ENCODE measurements at regions not wholly inside any gene's neighbourhood (a gene's known extent, or its start where the extent isn't known, plus 50 kb on each side); places are given as distances from the start of the nearest gene placed in this dataset.
"Not testable (repeated sequence)": the region's sequence is repeated elsewhere in the genome, so short reads cannot be mapped to it uniquely, and the experiment has no call there.

DNA sequence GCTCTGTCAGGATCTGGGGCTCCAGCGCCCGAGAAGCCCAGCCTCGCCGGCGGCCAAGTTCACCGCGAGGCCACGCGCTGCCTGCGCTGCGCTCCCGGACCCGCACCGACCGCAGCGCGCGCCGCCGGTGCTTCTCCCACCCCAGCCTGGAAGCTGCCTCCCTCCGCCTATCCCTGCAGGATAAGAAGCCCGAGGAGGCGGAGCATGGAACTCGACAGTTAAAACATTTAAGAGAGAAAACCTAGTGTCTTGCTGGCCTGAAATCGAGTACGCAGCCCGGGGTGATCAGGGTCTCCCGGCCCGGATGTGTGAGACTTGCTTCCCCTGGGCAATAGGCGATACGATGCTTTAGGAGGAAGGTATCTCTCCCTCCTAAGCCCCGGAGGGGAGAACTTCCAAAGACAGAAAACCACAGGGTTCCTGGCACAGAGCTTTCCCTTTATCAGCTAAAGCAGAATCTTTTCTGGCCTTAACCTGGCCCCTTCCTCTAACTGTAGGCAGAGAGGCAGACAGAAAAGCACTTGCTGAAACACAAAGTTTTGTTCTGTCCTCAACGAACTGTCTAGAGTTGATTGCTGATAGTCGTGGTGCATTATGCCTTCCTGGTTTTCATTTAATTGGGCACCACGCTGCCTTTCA lies 163.5 kb upstream of the PLGLB2 start:
- CTCF ChIA-PET; BruUV-seq (replicated peaks); intact Hi-C loops (cut with micrococcal nuclease; ENCODE audit: unreplicated experiment); H3K4me3 Mint-ChIP-seq (ENCODE audit: low read depth, unreplicated experiment); H3K27me3 Mint-ChIP-seq (ENCODE audit: unreplicated experiment); H3K36me3 Mint-ChIP-seq (ENCODE audit: insufficient read depth, unreplicated experiment); DNase-seq; H3K4me1 Mint-ChIP-seq (ENCODE audit: low read depth, unreplicated experiment); H3K9me3 Mint-ChIP-seq (ENCODE audit: low read depth, unreplicated experiment); H3K27ac Mint-ChIP-seq (ENCODE audit: unreplicated experiment): not testable (repeated sequence)

DNA sequence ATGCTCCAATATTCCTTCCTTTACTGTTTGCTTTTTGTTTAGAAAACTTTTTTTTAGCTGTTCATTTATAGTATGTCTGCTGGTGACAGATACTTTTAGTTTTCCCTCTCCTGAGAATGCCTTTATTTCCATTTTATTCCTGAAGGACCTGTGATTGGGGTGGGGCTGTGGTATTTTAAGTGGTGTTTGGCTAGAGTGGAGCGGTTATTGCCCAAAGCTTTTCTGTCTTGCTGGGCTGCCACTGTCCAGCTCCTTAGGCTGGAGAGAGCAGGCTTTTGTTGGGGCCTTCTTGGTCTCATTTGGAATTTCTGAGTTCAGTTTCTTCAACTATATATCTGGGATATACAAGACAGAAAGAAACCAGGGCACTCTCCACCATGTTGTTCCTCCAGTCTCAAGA lies 160.0 kb upstream of the PLGLB2 start:
- H3K27ac Mint-ChIP-seq (ENCODE audit: unreplicated experiment); H3K27me3 Mint-ChIP-seq (ENCODE audit: unreplicated experiment); H3K9me3 Mint-ChIP-seq (ENCODE audit: low read depth, unreplicated experiment); intact Hi-C loops (cut with micrococcal nuclease; ENCODE audit: unreplicated experiment); H3K4me3 Mint-ChIP-seq (ENCODE audit: low read depth, unreplicated experiment); H3K36me3 Mint-ChIP-seq (ENCODE audit: insufficient read depth, unreplicated experiment); H3K4me1 Mint-ChIP-seq (ENCODE audit: low read depth, unreplicated experiment); DNase-seq; CTCF ChIA-PET; BruUV-seq (replicated peaks): not testable (repeated sequence)

- intact Hi-C loops (cut with micrococcal nuclease; ENCODE audit: unreplicated experiment); H3K4me3 Mint-ChIP-seq (ENCODE audit: low read depth, unreplicated experiment); H3K9me3 Mint-ChIP-seq (ENCODE audit: low read depth, unreplicated experiment): not testable (repeated sequence)
These were observed 154.9 kb upstream of the PLGLB2 start for GRCh38 chr2:87592974-87593373.

DNA sequence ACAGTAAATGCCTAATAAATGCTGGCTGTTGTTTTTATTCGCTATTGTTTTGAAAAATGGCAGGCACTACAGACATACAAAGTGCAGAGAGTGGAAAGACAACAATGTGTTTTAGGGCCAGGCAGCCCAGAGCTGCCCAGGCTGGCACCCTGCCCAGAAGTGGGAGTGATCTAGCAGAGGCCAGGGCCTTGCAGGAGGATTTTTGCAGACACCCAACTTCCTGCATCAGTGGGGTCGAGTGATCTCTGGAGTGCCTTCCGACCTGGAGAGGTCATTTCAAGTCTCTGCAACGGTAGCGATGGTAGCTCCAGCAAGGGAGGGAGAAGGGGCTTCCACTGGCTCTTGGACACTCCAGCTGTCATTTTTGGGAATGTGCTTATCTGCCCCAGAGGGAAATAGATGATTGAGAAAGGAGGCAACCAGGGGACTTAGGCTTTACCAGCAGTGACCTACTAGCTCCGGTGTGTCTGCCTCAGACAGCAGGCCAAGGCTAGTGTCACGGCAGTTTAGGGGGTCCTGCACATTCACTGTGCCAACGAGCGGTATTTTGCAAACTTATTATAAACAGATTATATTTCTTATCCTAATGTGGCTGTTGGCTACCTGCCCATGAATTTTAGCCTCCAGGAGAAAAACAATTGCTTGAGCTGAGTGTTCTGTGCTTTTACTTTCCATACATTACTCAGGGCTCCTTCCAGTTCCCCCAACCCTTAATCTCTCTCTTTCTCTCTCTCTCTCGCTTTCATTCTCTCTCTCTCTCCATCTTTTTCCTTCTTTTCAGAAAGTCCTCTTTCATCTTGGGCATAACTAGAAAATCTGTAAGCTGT lies 153.9 kb upstream of the PLGLB2 start:
- H3K36me3 Mint-ChIP-seq (ENCODE audit: insufficient read depth, unreplicated experiment); H3K4me1 Mint-ChIP-seq (ENCODE audit: low read depth, unreplicated experiment); intact Hi-C loops (cut with micrococcal nuclease; ENCODE audit: unreplicated experiment); H3K27me3 Mint-ChIP-seq (ENCODE audit: unreplicated experiment); CTCF ChIA-PET; H3K27ac Mint-ChIP-seq (ENCODE audit: unreplicated experiment); BruUV-seq (replicated peaks); H3K4me3 Mint-ChIP-seq (ENCODE audit: low read depth, unreplicated experiment); H3K9me3 Mint-ChIP-seq (ENCODE audit: low read depth, unreplicated experiment): not testable (repeated sequence)
- peak; percentile 84 for DNase-seq

More at GRCh38 chr2:87592974-87593373, 154.9 kb upstream of the PLGLB2 start:
- H3K27me3 Mint-ChIP-seq (ENCODE audit: unreplicated experiment); H3K4me1 Mint-ChIP-seq (ENCODE audit: low read depth, unreplicated experiment); BruUV-seq (replicated peaks); H3K36me3 Mint-ChIP-seq (ENCODE audit: insufficient read depth, unreplicated experiment); DNase-seq; CTCF ChIA-PET; H3K27ac Mint-ChIP-seq (ENCODE audit: unreplicated experiment): not testable (repeated sequence)

- H3K4me1 Mint-ChIP-seq (ENCODE audit: low read depth, unreplicated experiment); H3K27ac Mint-ChIP-seq (ENCODE audit: unreplicated experiment); H3K36me3 Mint-ChIP-seq (ENCODE audit: insufficient read depth, unreplicated experiment); CTCF ChIA-PET; H3K4me3 Mint-ChIP-seq (ENCODE audit: low read depth, unreplicated experiment); DNase-seq; H3K9me3 Mint-ChIP-seq (ENCODE audit: low read depth, unreplicated experiment); BruUV-seq (replicated peaks); intact Hi-C loops (cut with micrococcal nuclease; ENCODE audit: unreplicated experiment); H3K27me3 Mint-ChIP-seq (ENCODE audit: unreplicated experiment): not testable (repeated sequence)
These were observed 153.3 kb upstream of the PLGLB2 start for GRCh38 chr2:87594611-87594992.

DNA sequence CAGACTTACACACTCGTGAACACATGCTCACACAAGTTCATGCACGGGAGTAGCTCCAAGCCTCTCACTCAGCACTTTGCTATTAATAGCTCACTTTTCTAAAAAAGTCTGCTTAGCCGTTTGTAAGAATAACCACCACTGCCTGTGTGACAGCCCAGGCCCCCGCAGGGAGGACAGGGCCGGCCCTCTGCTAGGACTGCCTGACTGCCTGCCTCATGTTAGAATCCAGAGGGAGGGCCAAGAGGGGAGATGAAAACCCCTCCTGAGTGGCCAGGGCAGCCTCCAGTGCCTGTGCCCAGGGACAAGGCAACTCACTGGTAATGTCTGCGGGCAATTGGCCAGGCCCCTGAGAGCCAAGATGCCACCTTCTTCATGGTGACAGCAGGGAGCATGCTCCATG lies 152.9 kb upstream of the PLGLB2 start:
- H3K4me1 Mint-ChIP-seq (ENCODE audit: low read depth, unreplicated experiment); H3K27me3 Mint-ChIP-seq (ENCODE audit: unreplicated experiment); H3K27ac Mint-ChIP-seq (ENCODE audit: unreplicated experiment); BruUV-seq (replicated peaks); CTCF ChIA-PET; H3K9me3 Mint-ChIP-seq (ENCODE audit: low read depth, unreplicated experiment); DNase-seq; intact Hi-C loops (cut with micrococcal nuclease; ENCODE audit: unreplicated experiment); H3K36me3 Mint-ChIP-seq (ENCODE audit: insufficient read depth, unreplicated experiment); H3K4me3 Mint-ChIP-seq (ENCODE audit: low read depth, unreplicated experiment): not testable (repeated sequence)

DNA sequence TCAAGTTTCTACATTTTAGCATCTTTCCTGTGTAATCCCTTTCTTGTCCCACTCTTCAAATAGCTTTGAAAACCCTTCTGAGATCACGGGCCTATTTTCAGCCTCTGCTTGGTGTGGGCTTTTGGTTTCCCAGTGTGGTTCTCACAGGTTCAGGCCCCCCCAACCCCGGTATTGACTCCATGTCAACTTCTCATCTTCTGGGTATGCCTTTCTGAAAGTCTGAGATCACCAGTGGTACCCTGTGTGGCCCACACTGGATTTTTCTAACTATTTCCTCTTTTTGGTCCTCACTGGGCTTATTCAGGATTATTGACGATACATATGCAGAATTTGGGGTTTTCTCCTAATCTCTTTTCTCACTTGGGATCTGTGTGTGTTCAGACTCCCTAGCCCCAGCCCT lies 146.9 kb upstream of the PLGLB2 start:
- H3K27me3 Mint-ChIP-seq (ENCODE audit: unreplicated experiment); H3K9me3 Mint-ChIP-seq (ENCODE audit: low read depth, unreplicated experiment); H3K36me3 Mint-ChIP-seq (ENCODE audit: insufficient read depth, unreplicated experiment); intact Hi-C loops (cut with micrococcal nuclease; ENCODE audit: unreplicated experiment); H3K4me1 Mint-ChIP-seq (ENCODE audit: low read depth, unreplicated experiment); H3K4me3 Mint-ChIP-seq (ENCODE audit: low read depth, unreplicated experiment); BruUV-seq (replicated peaks); CTCF ChIA-PET; DNase-seq; H3K27ac Mint-ChIP-seq (ENCODE audit: unreplicated experiment): not testable (repeated sequence)

DNA sequence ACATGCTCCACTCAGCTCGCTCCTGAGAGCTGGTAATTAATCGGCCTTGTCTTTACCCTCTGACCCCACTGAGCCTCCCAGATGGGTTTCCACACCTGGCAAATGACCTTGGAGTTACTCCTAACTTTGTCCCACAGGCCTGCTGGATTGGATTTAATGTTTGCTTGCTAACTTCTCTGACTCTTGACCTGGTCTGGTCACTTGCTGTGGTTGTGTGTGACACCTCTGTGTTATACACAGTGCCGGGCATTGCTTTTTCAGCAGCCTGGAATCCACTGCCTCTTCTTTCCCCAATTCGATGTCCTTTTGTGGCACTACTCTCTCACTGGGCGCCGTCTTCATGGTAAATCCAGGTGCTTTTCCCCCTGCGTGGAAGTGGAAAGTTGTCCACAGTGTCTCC lies 145.8 kb upstream of the PLGLB2 start:
- CTCF ChIA-PET; H3K27ac Mint-ChIP-seq (ENCODE audit: unreplicated experiment): not testable (repeated sequence)

DNA sequence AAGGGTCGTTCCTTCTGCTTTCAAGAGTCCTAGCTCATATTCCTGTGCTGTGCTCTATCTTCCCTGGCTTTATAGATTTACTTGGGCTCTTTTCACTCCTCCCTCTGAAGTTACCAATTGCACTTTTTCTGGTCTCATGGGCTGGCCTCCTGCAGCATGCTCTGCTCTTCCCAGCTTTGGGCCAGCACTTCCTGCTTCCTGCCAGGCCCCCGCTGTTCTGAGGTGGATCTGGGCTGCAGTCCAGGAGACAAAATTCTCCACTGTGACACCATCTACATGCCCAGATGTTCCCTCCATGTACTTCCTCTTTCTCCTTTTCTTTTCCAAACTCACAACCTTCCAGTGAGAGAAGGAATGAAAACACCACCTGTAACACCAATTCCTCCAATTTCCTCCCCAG lies 145.2 kb upstream of the PLGLB2 start:
- H3K27ac Mint-ChIP-seq (ENCODE audit: unreplicated experiment); H3K9me3 Mint-ChIP-seq (ENCODE audit: low read depth, unreplicated experiment); DNase-seq; H3K4me1 Mint-ChIP-seq (ENCODE audit: low read depth, unreplicated experiment); H3K4me3 Mint-ChIP-seq (ENCODE audit: low read depth, unreplicated experiment); CTCF ChIA-PET; H3K36me3 Mint-ChIP-seq (ENCODE audit: insufficient read depth, unreplicated experiment); intact Hi-C loops (cut with micrococcal nuclease; ENCODE audit: unreplicated experiment); H3K27me3 Mint-ChIP-seq (ENCODE audit: unreplicated experiment); BruUV-seq (replicated peaks): not testable (repeated sequence)

More for the DNA sequence above, 145.8 kb upstream of the PLGLB2 start:
- DNase-seq; intact Hi-C loops (cut with micrococcal nuclease; ENCODE audit: unreplicated experiment); H3K4me1 Mint-ChIP-seq (ENCODE audit: low read depth, unreplicated experiment); H3K4me3 Mint-ChIP-seq (ENCODE audit: low read depth, unreplicated experiment); BruUV-seq (replicated peaks); H3K36me3 Mint-ChIP-seq (ENCODE audit: insufficient read depth, unreplicated experiment); H3K9me3 Mint-ChIP-seq (ENCODE audit: low read depth, unreplicated experiment); H3K27me3 Mint-ChIP-seq (ENCODE audit: unreplicated experiment): not testable (repeated sequence)

- intact Hi-C loops (cut with micrococcal nuclease; ENCODE audit: unreplicated experiment); DNase-seq; H3K27ac Mint-ChIP-seq (ENCODE audit: unreplicated experiment); H3K27me3 Mint-ChIP-seq (ENCODE audit: unreplicated experiment); H3K4me1 Mint-ChIP-seq (ENCODE audit: low read depth, unreplicated experiment); CTCF ChIA-PET; H3K9me3 Mint-ChIP-seq (ENCODE audit: low read depth, unreplicated experiment); H3K36me3 Mint-ChIP-seq (ENCODE audit: insufficient read depth, unreplicated experiment); H3K4me3 Mint-ChIP-seq (ENCODE audit: low read depth, unreplicated experiment); BruUV-seq (replicated peaks): not testable (repeated sequence)
These were observed 144.2 kb upstream of the PLGLB2 start for GRCh38 chr2:87603418-87604278.

Data from Calu3 (cell line).